ENCODE measurements at regions not wholly inside any gene's neighbourhood (a gene's known extent, or its start where the extent isn't known, plus 50 kb on each side); places are given as distances from the start of the nearest gene placed in this dataset.

DNA sequence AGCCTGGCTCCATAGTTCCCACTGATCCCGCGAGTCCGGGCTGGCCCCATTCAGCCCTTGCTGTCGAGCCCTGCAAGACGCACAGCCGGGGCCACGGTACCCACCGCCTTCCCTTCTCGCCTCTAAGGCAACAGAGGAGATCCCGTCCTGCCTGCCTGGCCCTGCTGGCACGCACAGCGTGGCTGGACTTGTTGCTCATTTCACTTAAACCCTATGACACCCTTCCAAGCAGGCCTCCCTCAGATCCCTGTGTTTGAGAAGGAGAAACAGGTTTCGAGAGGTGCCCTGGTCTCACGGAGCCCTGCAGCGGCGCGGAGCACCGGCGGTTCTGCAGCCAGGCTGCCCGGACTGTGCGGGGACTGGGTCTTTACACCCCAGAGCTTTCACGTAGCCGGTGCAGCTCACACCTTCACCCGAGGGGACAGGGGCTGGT, 1048.4 kb downstream of the BRD1 start:
- Histone ChIP-seq H3K4me3 (ENCODE audit: low read length) (no peak overlapping the region), H3K36me3 (ENCODE audit: control insufficient read depth, low read length) (no peaks in the 10 kb centered on the region), H3K9me3 (ENCODE audit: control insufficient read depth, insufficient read depth, low read length) (peaks cover 16% of the 10 kb centered on the region; the same call in 1 of the 2 replicates), H3K27ac (ENCODE audit: low read depth, low read length) (no peak overlapping the region), H3K79me2 (ENCODE audit: control insufficient read depth, low read length) (no peaks in the 10 kb centered on the region), H3F3A (ENCODE audit: control insufficient read depth, insufficient read depth) (no peaks in the 10 kb centered on the region), H4K20me1 (ENCODE audit: control insufficient read depth, insufficient read depth, low read depth, low read length) (no peaks in the 10 kb centered on the region), H3K27me3 (ENCODE audit: control insufficient read depth, low read length) (no peaks in the 10 kb centered on the region), H3K4me1 (ENCODE audit: control insufficient read depth, low read length) (no peaks in the 10 kb centered on the region), H3K9me2 (replicated peaks; ENCODE audit: control insufficient read depth, low read length) (no peaks in the 10 kb centered on the region), H3K4me2 (ENCODE audit: low read length) (no peak overlapping the region)
- TF ChIP-seq, protein P1, sequence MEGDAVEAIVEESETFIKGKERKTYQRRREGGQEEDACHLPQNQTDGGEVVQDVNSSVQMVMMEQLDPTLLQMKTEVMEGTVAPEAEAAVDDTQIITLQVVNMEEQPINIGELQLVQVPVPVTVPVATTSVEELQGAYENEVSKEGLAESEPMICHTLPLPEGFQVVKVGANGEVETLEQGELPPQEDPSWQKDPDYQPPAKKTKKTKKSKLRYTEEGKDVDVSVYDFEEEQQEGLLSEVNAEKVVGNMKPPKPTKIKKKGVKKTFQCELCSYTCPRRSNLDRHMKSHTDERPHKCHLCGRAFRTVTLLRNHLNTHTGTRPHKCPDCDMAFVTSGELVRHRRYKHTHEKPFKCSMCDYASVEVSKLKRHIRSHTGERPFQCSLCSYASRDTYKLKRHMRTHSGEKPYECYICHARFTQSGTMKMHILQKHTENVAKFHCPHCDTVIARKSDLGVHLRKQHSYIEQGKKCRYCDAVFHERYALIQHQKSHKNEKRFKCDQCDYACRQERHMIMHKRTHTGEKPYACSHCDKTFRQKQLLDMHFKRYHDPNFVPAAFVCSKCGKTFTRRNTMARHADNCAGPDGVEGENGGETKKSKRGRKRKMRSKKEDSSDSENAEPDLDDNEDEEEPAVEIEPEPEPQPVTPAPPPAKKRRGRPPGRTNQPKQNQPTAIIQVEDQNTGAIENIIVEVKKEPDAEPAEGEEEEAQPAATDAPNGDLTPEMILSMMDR (IDR thresholded peaks at IDR 0.05; ENCODE audit: low read depth, low read length, poor library complexity, severe bottlenecking) = no peak
- TF ChIP-seq EZH2phosphoT487 (IDR thresholded peaks at IDR 0.05; ENCODE audit: borderline replicate concordance, low read length) = no peak

DNA sequence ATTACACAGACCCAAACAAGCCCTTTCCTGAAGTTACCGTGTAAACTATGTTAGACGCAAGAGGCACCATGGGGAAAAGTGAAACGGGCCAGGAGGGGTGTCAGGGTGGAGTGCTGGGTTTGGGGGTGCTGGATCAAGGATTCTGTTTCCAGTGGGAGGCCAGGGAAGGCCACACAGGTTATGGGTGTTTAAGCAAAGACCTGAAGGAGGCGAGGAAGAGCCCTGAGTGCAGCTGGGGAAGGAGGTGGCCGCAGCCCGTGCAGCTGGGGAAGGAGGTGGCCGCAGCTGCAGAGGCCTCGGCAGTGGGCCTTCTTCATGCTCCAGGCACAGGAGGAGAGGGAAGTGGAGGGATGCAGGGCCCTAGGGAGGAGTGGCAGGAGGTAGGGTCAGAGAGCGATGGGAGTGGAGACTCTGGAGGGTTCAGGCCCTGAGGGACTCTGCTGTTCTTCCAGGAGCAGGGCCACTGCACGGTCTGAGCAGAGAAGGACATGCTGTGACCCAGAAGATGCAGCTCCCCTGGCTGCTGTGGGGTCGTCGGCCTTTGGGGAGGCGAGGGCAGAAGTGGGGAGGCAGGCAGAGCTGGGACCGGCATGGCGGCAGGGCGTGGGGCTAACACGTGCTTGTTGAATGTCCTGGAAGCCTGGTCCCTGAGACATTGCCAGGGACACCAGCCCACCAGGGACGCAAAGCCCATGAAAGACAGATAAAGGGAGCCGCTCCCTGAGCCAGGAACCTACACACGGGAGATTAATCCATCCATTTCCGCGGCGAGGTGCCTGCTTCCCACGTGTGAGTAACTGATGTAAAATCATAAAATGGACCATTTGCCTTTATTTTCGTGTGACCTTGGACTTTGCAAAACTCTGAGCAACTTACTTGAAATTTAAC, 1049.1 kb downstream of the BRD1 start:
- TF ChIP-seq, protein P1 (IDR thresholded peaks at IDR 0.05; ENCODE audit: low read depth, low read length, poor library complexity, severe bottlenecking) = no peak
- no peak for TF ChIP-seq EZH2phosphoT487 (IDR thresholded peaks at IDR 0.05; ENCODE audit: borderline replicate concordance, low read length)
- Histone ChIP-seq H4K20me1 (ENCODE audit: control insufficient read depth, insufficient read depth, low read depth, low read length) (no peaks in the 10 kb centered on the region), H3K79me2 (ENCODE audit: control insufficient read depth, low read length) (no peaks in the 10 kb centered on the region), H3K9me3 (ENCODE audit: control insufficient read depth, insufficient read depth, low read length) (peaks cover 16% of the 10 kb centered on the region; the same call in 1 of the 2 replicates), H3K27ac (ENCODE audit: low read depth, low read length) (no peak overlapping the region), H3K4me2 (ENCODE audit: low read length) (no peak overlapping the region), H3K27me3 (ENCODE audit: control insufficient read depth, low read length) (no peaks in the 10 kb centered on the region), H3K9me2 (replicated peaks; ENCODE audit: control insufficient read depth, low read length) (no peaks in the 10 kb centered on the region), H3K36me3 (ENCODE audit: control insufficient read depth, low read length) (no peaks in the 10 kb centered on the region), H3K4me3 (ENCODE audit: low read length) (no peak overlapping the region), H3F3A (ENCODE audit: control insufficient read depth, insufficient read depth) (no peaks in the 10 kb centered on the region), H3K4me1 (ENCODE audit: control insufficient read depth, low read length) (no peaks in the 10 kb centered on the region)

DNA sequence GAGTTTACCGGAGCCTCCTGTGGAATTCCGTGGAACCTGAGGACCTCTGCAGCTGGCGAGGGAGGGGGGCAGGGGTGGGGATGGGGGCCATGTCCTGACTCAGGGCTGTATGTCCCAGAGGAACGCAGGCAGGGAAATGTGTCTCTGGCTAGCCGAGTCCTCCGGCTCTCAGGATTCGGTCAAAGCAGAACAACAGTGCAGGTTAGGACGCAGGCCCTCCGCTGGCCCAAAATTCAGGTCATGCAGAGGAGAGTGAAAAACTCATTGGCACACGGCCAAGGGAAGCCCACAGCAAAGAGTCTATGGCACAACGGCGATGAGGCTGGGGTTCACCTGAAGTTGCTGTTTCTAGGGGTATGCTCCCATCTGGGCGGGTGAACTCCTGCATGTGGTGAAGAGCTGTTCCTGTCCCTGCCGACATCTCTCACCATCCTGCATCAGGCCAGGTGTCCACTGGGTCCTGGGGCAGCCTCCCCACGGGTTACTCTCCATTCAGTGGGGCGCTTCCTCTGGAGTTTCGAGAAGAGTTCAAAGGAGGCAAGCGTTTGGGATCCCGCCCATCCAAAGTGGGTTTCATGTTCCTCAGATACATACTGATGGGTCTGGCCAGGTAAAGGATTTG, 1055.3 kb downstream of the BRD1 start:
- H3K27ac ChIP-seq (ENCODE audit: low read depth, low read length) = no peak overlapping the region
- H3K79me2 ChIP-seq (ENCODE audit: control insufficient read depth, low read length) = no peaks in the 10 kb centered on the region
- no peak overlapping the region for H3K4me3 ChIP-seq (ENCODE audit: low read length)
- no peaks in the 10 kb centered on the region for H3K4me1 ChIP-seq (ENCODE audit: control insufficient read depth, low read length)
- no peak overlapping the region for H3K4me2 ChIP-seq (ENCODE audit: low read length)
- H3K36me3 ChIP-seq (ENCODE audit: control insufficient read depth, low read length) = no peaks in the 10 kb centered on the region
- TF ChIP-seq, protein P1 (IDR thresholded peaks at IDR 0.05; ENCODE audit: low read depth, low read length, poor library complexity, severe bottlenecking) = no peak
- no peak for TF ChIP-seq EZH2phosphoT487 (IDR thresholded peaks at IDR 0.05; ENCODE audit: borderline replicate concordance, low read length)
- H3K27me3 ChIP-seq (ENCODE audit: control insufficient read depth, low read length) = no peaks in the 10 kb centered on the region
- H3F3A ChIP-seq (ENCODE audit: control insufficient read depth, insufficient read depth) = no peaks in the 10 kb centered on the region
- peaks cover 3% of the 10 kb centered on the region; the same call in 1 of the 2 replicates for H3K9me3 ChIP-seq (ENCODE audit: control insufficient read depth, insufficient read depth, low read length)
- H4K20me1 ChIP-seq (ENCODE audit: control insufficient read depth, insufficient read depth, low read depth, low read length) = no peaks in the 10 kb centered on the region; the same call in 1 of the 2 replicates
- H3K9me2 ChIP-seq (replicated peaks; ENCODE audit: control insufficient read depth, low read length) = no peaks in the 10 kb centered on the region
